Upper lobe of left lung (tissue), 4 donors: ENCODE measurements at regions not wholly inside any gene's neighbourhood (a gene's known extent, or its start where the extent isn't known, plus 50 kb on each side); places are given as distances from the start of the nearest gene placed in this dataset.

ENCODE experiments used
- CTCF ChIP-seq, 6 experiments: fragments of 450-650 bp in 4 of 6; fragments of 200-600 bp in 2 of 6; sonication (generic) in 2 of 6; IDR thresholded peaks; one replicate each; pipeline ENCODE4 v1.5.1; 2016 to 2019; ENCODE audit warnings: antibody characterized with exemption in 6 of 6
- EP300 ChIP-seq, 4 donors: sonication (generic); formaldehyde crosslinking; IDR thresholded peaks; one replicate each; pipeline ENCODE4 v1.5.1; 2017; ENCODE audit warnings: antibody characterized with exemption in 4 of 4, control low read depth in 2 of 4
- POLR2A ChIP-seq, 4 donors: fragments of 450-650 bp; IDR thresholded peaks; one replicate each; pipeline ENCODE4 v1.5.1; 2016 to 2017; ENCODE audit warnings: antibody characterized with exemption in 4 of 4, mild to moderate bottlenecking in 2 of 4
- POLR2AphosphoS5 ChIP-seq, 2 donors: sonication (generic); formaldehyde crosslinking; IDR thresholded peaks; one replicate each; pipeline ENCODE4 v1.5.1; 2017; ENCODE audit warnings: antibody characterized with exemption in 2 of 2

GRCh38 chr22:27588268-27588667 lies 213.3 kb downstream of the MN1 start:
- TF ChIP-seq EP300 (IDR thresholded peaks at IDR 0.05) (no peak), CTCF (IDR thresholded peaks at IDR 0.05) (no peak), POLR2A (IDR thresholded peaks at IDR 0.05) (no peak), POLR2AphosphoS5 (IDR thresholded peaks at IDR 0.05) (no peak)
